Activated CD4-positive, alpha-beta T cell treated with anti-CD3 and anti-CD28 coated beads, Interleukin-2, amount 50 U/mL, for 48 hours (primary cell): ENCODE measurements at regions not wholly inside any gene's neighbourhood (a gene's known extent, or its start where the extent isn't known, plus 50 kb on each side); places are given as distances from the start of the nearest gene placed in this dataset.

Experiments
- DNase-seq, 2 experiments: peaks; one replicate each; pipeline ENCODE4 v3.0.0-alpha.2; 2020

DNA sequence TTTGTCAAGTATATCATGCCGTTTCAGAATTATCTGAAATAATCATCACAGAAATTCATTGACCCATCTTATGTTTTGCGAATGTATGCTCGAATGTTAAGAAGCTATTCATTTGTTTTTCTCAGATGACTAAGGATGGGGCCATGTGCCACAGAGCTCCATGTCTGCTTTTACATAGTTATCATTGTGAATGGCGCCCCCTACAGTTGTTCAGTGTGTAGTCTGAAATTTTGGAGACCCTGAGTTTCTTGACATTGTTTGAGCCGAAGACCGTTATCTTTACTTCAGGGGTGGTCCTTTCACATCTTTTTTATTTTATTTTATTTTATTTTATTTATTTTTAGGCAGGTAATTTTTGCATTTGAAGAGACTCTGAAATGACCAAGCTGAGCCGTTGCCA, 972.0 kb upstream of the RBFOX1 start:
- no peak for DNase-seq

DNA sequence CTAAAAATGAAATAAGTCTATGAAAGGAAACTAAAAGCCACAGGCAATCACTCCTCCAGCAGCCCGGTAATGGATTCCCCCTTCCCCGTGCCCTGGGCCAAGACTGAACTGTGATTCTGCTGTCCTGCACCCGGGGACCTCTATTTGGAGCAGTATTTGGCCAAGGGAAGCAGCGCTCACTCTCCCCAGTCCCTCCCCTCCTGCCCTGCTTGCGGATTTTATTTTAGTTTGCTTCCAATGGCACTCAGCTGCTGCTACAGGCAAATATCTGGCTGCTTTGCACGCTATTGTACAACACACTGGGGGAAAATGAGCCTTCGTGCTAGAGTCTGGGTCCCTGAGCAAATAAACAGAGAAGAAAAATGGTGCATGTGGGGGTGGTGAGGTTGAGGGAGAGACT, 975.7 kb upstream of the RBFOX1 start:
- no peak for DNase-seq

DNA sequence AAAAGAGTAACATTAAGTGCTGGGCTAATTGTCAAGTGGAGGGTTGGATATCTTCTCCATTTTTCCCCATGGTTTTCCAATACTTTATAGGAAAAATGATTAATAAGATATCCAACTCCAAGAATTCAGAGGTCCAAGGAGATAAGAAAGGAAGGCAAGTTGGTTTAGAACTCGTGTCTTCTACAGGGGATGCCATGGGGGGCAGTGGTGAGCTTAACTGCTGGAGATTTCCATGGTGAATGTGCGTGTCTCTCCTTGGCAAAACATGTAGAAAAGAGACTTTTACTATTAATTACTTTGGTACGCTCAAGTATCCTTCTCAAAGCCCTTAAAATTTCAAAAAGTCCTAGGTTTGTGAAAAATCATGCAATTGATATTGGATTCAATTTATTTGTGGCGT, 982.9 kb upstream of the RBFOX1 start:
- no peak for DNase-seq

DNA sequence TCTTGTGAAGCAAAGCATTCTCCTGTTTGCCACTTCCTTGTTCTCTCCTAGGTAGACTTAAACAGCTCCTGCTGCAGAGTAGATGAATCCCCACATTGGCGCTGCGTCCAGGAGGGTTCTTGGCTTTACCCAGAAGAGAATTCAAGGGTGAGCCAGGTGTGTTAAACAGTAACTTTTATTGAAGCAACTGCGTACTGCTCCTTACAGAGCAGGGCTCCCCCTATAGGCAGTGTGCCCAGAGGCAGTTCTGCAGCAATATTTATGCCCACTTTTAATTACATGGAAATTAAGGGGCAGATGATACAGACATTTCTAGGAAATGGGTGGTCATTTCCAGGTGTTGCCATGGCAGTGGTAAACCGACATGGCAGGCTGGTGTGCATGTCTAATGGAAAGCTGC, 987.6 kb upstream of the RBFOX1 start:
- no peak for DNase-seq

DNA sequence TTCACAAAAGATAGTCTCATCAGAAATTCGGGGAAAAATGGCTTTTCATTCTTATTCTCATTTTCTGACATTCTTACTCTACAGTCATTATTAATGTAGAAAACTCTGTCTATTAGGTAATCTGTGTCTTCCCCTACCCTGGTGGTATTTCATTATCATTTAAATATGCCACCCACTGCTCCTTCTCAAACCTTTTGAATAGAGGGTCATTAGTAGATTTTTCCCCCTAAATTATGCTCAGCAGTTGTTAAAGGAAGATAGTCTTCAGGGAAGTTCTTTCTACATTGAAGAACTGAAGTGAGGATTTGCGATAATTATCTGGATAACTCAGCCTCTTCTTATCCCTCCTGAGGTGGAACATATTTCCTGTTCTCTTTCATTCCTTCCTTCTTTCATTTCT, 989.5 kb upstream of the RBFOX1 start:
- DNase-seq, result no peak

DNA sequence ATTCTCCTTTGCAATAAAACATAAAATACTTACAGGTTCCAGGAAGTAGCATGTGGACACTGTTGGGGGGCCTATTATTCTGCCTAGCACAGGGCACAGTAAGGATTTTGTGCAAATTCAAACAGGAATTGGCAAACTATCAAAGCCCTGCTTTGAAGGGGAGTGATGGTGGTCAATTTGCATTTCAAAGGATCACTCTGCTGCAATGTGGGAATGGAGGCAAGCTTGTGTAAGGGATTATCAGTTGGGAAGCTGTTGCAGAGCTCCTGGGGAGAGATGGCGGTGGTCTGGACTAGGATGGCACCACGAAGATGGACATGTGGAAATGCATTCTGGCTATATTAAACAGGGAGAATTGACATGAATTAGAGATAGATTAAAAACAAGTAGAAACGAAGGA, 990.7 kb upstream of the RBFOX1 start:
- DNase-seq, result no peak

DNA sequence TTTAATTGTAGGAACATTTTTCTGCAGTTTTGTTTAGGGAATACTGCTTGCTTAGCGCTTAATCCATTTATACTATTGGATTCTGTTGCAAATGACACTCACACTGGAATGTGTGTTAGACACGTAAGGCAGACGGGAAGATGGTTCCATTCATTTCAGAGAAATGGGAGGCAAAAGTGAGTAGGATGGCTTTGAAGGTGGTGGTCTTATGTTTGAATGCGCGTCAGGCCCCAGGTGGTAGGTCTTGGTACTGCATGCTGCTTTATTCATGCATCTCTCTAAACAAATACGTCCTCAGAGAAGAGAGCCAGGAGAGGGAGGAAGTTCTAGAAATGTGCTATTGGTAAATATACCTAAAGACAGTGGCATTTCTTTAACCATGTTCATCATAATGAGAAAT, 997.6 kb upstream of the RBFOX1 start:
- peak in 1 of 2 experiments; percentile 4 for DNase-seq

DNA sequence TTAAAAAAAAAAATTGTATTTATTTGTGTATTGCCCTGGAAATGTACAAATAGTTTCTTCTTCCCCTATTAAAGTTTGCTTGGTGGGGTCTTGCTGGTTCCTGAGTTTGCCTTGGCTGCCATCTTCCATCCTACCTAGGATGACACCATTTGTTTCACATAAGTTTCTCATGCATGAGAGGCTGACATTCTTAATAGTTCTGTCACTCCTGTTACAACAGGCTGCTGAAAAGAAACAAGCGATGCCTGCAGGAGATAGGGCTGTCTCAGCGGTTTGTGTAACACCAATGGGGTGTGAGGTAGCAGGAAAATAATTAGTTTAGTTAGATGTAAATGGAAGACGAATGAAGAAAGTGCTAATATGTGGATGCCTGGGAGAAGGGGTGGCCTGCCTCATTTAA, 1000.9 kb upstream of the RBFOX1 start:
- no peak for DNase-seq

DNA sequence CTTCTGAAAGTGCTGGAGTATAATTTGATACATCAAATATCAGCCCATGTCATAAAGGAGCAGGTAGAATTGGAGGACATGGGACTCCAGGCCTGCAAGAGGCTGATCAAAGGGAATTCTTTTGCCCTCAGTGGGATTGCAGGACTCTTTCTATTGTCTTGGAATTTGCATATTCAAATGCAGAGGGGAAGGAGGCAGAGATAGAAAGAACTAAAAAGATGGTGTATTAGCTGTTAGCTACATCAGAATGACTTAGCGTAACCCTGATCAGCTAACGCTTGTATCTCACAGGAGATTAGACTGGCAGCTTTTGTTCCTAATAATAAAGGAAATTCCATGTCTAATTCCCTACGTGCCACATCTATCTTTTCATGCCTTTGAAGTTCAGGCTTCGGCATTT, 1014.7 kb upstream of the RBFOX1 start:
- DNase-seq, result no peak

DNA sequence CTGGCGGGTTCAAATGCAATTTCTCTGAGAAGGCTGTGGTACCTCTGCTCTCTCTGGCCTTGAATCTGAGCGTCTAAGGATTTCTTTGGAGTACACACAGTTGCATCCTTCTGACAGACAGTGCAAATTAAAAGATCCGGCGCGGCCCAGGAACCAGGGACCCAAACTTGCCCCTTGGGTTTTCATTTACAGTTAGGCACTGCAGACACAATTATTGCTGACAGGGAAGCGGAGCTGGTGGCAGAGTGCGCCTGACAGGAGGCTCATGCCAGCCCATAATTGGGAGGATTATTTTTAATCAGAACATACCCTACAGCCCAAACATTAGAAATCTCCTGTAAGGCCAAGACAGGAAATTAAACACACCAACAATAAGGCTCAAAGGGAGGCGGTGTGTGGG, 1023.4 kb upstream of the RBFOX1 start:
- no peak for DNase-seq

DNA sequence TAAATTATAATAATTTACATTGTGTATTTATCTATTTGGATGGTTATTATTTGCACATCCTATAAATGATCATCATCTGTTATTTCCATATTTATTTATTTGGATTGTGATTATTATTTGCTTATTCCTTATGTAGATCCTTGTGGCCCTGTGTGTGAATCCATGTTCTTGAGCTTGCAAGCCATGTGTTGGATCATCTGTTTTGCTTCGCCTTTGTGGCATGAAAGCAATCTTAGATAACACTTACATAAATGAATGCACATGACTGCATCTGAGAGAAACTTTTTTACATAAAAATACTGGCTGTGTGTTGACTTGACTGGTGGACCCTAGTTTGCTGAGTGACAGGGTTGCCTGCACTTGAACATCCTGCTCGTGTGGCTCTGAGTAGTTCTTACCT, 1024.5 kb upstream of the RBFOX1 start:
- no peak for DNase-seq

DNA sequence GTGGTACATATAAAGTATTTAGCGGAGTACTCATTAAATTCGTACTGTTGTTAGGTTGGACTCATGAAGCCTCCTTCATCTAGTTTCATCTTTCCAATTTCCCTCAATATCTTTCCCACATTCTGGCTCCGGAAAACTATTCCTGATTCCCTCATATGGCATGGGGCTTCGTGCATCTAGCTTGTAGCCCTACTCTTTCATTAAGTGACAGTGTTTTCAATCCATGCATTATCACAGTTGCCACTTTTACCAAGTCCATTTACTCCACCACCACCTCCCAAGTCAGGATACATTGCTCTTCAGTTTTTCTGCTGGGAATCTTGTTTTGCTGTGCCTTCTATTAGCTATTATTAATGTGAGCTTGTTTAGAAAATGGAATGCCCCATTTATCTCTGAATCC, 1032.1 kb upstream of the RBFOX1 start:
- DNase-seq, result no peak

DNA sequence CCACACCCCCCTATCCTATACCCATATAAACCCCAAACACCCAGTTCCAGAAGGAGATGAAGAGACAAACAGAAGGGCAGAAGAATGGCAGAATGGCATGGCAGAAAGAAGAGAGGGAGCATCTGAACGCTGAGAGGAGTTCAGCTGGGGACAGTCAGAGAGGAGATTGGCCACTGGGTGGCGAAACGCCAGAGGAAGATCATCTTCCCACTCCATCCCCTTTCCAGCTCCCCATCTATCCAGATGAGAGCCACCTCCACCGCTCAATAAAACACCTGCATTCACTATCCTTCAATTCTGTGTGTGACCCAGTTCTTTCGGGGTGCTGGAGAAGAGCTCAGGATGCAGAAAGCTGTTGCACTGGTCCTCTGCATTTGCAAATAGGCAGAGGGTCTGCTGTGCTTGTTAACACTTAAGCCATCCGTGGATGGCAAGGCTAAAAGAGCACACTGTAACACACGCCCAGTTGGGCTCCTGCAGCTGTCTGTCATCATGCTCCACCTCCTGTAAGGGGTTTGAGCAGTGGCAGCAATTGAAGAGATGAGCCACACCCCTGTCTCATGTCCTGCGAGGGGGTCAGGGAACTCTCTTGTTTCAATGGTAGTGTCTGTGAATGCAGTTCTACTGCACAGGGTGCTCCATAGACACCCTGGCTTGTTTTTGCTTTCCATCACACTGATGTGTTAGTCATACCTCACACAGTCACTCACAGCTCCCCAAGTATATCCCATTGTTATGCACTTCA, 1034.8 kb upstream of the RBFOX1 start:
- DNase-seq, result no peak

DNA sequence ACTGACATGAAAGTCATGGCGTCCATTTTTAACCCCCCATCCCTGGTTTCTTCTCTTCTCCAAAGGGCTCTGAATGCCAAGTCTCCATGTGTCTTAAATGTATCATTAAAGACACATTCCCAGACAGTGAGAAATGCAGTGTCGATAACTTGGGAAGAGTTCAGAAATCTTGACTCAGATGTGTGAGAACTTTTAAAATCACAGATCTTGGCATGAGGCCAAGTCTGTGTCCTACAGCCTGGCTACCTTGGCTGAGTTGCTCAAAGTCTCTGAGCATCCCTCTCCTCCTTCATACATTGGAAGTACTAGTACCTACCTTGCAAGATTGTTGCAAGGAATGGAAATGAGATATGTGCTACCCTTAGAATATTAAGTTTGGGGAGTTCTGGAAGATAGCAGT, 1046.5 kb upstream of the RBFOX1 start:
- DNase-seq, result no peak

DNA sequence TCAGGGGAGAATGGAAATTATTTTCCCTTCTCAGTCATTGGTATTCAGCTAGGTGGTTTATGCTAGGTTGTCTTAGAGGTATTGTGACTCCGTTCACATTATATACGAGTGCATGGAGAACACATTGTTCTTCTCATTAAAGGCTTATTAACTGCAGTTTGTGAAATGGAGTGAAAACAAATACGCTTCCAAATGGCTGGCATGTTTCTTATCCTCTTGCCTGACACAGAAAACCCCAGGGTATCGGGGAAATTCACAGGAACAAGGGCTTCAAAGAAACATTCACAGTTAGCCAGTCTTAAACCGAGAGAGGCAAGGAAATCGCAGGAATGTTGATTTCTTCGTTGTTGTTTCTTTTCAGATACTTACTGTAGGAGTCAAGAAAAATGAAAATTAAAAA, 1047.9 kb upstream of the RBFOX1 start:
- no peak for DNase-seq

DNA sequence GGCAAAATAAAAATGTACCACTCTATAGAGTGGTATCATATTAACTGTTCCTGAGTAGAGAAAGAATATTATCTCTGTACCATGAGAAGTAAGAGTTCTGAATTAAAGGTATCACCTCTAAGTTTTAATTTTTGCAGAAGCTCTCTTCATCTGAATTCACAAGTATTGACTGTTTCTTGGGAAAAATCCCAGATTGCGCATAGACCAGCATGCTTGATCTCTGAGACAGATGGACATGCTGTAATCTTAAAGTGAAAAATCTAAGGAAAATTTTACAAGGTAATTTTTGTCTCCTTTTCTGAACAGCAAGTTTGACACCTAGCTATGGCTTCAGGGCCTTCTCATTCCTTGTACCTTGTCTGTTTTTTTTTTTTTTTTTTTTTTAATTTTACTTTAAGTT, 1050.7 kb upstream of the RBFOX1 start:
- no peak for DNase-seq

DNA sequence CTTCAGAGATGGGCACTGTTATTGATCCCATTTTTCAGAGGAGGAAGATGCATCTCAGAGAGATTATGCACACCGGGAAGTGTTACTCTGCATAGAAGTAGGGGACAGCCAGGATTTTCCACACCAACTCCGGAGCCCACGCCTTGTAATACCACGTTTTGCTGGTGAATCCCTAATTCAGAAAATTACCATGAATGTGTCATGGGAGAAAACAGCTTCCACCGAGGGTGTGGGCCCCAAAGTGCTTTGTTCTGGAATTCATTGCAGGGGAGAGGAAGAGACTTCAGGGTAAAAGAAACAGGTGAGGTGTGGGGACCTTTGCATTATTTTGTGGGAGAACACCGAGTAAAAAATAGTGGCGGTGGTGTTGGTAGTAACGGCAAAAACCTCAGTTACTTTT, 1051.4 kb upstream of the RBFOX1 start:
- no peak for DNase-seq

DNA sequence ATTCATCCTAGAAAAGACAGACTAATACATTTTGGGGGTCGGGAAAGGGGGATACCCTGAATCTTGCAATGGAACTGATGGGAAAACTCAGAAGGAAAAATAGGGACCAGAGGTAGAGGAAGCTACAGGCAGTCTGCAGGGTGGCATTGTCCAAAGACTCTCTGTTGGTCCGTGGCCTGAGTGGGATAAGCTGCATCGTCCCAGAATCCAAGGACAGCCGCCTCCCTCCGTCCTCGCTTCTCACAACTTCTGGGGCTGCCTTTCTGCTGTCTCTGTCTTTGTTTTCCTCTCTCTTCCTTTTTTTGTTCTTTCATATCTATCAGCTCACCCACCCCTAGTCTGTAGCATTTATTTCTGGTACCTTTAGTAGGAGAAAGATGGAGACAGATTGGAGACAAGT, 1052.6 kb upstream of the RBFOX1 start:
- no peak for DNase-seq

DNA sequence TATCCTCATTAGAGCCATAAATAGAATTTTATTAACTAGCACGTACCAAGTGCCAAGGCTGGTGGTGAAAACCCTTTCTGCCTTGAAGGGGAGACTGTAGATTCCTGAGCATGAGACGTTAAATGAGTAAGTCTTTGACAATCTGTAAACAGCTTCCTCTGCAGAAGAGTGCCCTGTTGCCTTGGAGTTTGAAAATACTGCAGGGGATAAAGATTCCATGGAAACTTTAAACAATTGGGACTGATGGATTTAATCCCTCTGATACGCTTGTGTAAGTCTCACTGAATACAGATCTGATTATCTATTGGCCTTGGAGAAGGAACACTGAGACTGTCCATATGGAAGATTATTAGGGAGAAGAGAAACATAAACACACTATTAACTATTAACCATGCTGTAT, 1053.4 kb upstream of the RBFOX1 start:
- DNase-seq, result no peak

DNA sequence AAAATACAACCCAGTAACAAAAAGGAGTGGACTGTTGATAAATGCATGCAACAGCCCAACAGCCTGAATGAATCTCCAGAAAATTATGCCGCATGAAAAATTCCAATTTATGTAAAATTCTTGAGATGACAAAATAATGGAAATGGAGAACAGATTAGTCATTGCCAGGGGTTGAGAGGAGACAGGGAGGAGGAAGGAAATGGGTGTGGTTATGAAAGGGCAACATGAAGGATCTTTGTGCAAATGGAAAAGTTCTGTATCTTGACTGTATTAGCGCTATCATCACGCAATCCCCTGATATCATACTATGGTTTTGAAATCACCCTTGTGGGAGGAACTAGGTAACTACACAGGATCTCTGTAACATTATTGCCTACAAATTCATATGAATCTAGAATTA, 1058.3 kb upstream of the RBFOX1 start:
- DNase-seq, result no peak

DNA sequence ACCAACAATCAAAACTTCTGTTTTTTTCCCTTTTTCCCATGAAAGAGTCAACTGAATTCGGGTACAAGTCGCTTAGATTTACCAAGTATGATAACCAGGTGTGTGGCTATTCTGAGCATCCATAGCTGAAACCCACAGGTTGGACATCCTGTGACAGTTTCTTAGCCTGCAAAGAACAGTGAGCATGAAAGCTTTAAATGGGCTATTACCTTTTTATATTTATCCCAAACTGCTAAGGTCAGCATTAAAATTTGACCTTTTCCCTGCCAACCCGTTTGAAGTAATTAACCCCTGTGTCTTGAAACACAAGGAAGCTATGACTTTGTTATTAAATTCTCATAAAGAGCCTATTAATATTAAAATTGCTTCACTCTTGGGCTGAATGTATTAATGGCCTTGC, 1065.0 kb upstream of the RBFOX1 start:
- no peak for DNase-seq

DNA sequence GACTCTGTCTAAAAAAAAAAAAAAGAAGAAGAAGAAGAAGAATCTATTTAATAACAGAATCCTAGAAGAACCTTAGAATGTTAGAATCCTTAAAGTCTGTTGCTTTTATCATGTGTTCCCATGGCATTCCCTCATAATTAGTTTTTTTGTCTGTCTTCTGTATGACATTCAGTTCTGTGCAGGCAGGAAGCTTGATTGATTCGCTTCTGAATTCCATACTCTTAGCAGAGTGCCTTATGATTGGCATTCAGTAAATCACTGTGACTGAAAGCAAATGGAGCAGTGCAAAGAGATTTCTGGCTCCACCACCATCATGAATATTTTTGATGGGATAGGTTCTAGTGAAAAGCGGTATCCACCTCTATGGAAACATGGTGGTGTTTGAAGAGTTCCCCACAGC, 1065.9 kb upstream of the RBFOX1 start:
- no peak for DNase-seq

DNA sequence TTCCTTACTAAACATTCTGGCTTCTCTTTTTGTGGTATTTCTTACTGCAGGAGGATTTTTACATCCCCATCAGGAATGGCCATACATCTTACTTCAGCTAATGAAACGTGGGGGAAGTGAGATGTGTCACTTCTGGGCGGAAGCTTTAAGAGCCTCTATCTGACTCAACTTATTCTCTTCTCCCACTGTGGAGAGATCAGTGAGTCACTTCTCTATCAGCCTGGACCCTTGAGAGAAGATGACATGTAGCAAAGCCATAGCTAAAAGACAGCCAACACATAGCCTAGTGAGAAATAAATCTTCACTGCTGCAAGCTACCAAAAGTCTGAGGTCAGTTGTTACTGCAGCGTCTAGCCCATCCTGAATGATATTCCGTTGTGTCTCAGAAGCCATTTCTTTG, 1066.7 kb upstream of the RBFOX1 start:
- no peak for DNase-seq

DNA sequence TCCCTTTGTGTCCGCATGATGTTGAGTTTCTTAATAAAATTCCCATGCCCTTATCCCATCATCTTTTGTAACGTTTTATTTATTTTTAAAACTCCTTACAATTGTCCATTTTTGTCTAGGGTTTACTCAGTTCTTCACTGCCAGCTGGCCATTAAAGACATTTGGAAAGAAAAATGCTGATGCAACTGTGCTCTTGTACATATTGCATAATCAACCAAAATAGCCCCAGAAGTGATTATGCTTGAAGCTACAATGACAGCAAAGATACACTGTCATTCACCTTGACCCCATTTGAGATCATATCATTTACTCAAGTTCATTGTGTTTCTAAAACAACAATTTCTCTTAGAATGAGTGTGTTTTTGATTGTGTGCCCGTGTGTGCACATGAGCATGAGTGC, 1074.6 kb upstream of the RBFOX1 start:
- no peak for DNase-seq

DNA sequence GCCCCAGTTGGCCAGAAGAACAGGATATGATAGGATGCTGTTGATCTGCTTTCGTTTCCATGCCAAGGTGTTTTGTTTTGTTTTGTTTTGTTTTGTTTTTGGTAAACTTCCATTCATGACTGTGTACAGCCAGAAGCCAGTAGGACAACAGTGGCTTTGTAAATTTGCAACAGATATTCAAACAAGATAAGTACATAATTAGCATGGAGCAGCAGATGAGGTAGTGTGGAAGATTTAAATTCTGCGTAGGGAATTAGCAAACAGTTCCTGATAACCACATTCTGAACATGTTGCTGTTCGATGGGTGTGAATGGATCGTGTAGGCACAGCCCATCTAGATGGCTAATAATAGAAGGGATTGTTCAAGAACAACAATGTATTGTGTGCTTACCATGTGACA, 1080.1 kb upstream of the RBFOX1 start:
- DNase-seq, result no peak

DNA sequence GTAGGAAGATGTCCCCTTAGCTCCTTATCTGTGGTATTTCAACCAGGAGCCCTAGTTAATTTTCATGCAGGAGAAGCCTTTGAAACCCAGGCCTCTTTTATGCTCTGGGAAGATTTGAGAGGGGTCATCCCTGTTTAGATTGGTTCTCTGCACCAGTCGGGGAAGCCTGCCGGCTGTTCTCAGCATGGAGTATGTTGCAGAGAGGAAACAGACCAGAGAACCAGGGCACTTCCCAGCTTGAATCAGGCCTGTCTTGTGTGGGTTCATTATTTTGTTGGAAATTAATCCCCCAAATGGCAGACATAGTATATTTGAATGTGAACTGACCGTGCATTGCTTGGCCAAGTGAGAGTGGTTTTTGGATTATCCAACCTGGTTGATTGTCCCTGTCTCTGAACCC, 1082.1 kb upstream of the RBFOX1 start:
- DNase-seq, result no peak
